Esophagus squamous epithelium (tissue), 4 donors: ENCODE measurements at regions not wholly inside any gene's neighbourhood (a gene's known extent, or its start where the extent isn't known, plus 50 kb on each side); places are given as distances from the start of the nearest gene placed in this dataset.

Experiments used
- POLR2A ChIP-seq, 4 donors: fragments of 450-650 bp; IDR thresholded peaks; one replicate each; pipeline ENCODE4 v1.6.1; 2017; ENCODE audit warnings: antibody characterized with exemption in 4 of 4, mild to moderate bottlenecking in 4 of 4, moderate library complexity in 3 of 4
- TF ChIP-seq, protein P1 (sequence below), 6 experiments: fragments of 450-650 bp in 4 of 6; fragments of 200-600 bp in 2 of 6; sonication (generic) in 2 of 6; IDR thresholded peaks; one replicate each; pipeline ENCODE4 v1.5.1; 2016 to 2019; ENCODE audit warnings: antibody characterized with exemption in 6 of 6, mild to moderate bottlenecking in 4 of 6, moderate library complexity in 4 of 6

DNA sequence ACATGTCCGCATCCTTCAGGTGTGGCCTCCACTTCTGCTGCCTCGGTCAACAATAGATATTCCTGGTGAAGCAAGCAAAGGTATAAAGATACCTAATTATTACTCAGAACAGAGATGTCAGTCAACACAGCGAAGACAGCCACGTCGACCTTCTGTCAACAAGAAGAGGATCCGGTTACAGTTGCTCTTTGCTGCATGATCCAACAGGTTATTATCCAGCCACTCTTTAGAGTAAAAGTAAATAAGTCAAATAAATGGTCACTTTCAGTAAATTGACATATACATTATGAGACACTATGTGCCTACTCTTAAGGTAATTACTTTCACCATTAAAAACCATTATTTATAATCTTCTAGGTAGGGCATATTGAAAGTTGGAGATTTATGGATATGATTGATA is 356.8 kb upstream of the ATP11B start:
- TF ChIP-seq, protein P1, sequence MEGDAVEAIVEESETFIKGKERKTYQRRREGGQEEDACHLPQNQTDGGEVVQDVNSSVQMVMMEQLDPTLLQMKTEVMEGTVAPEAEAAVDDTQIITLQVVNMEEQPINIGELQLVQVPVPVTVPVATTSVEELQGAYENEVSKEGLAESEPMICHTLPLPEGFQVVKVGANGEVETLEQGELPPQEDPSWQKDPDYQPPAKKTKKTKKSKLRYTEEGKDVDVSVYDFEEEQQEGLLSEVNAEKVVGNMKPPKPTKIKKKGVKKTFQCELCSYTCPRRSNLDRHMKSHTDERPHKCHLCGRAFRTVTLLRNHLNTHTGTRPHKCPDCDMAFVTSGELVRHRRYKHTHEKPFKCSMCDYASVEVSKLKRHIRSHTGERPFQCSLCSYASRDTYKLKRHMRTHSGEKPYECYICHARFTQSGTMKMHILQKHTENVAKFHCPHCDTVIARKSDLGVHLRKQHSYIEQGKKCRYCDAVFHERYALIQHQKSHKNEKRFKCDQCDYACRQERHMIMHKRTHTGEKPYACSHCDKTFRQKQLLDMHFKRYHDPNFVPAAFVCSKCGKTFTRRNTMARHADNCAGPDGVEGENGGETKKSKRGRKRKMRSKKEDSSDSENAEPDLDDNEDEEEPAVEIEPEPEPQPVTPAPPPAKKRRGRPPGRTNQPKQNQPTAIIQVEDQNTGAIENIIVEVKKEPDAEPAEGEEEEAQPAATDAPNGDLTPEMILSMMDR (IDR thresholded peaks at IDR 0.05), result no peak
- TF ChIP-seq POLR2A (IDR thresholded peaks at IDR 0.05), result no peak
